ENCODE measurements at regions not wholly inside any gene's neighbourhood (a gene's known extent, or its start where the extent isn't known, plus 50 kb on each side); places are given as distances from the start of the nearest gene placed in this dataset.

DNA sequence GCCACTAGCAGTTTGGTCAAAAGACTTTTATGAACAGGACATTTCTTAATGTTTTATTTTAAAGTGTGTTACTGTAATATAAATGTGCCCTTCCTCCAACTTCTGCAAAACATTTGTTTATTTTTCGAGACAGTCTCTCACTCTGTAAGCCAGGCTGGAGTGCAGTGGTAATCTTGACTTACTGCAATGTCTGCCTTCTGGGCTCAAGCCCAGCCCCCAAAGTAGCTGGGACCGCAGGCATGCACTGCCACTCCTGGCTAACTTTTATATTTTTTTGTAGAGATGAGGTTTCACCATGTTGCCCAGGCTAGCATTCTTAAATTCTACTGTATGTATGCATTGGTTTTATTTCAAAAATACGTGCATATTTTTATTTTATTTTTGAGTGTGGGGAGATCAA is 1201.9 kb downstream of the STIM2 start:
- no peak for TF ChIP-seq POLR2A (IDR thresholded peaks at IDR 0.05)
- TF ChIP-seq, protein P1, sequence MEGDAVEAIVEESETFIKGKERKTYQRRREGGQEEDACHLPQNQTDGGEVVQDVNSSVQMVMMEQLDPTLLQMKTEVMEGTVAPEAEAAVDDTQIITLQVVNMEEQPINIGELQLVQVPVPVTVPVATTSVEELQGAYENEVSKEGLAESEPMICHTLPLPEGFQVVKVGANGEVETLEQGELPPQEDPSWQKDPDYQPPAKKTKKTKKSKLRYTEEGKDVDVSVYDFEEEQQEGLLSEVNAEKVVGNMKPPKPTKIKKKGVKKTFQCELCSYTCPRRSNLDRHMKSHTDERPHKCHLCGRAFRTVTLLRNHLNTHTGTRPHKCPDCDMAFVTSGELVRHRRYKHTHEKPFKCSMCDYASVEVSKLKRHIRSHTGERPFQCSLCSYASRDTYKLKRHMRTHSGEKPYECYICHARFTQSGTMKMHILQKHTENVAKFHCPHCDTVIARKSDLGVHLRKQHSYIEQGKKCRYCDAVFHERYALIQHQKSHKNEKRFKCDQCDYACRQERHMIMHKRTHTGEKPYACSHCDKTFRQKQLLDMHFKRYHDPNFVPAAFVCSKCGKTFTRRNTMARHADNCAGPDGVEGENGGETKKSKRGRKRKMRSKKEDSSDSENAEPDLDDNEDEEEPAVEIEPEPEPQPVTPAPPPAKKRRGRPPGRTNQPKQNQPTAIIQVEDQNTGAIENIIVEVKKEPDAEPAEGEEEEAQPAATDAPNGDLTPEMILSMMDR (IDR thresholded peaks at IDR 0.05), result no peak
